Naive B cell (primary cell): ENCODE measurements at regions not wholly inside any gene's neighbourhood (a gene's known extent, or its start where the extent isn't known, plus 50 kb on each side); places are given as distances from the start of the nearest gene placed in this dataset.

Source experiments
- ATAC-seq, 2 donors: fragments of 150-1000 bp; cut with Tn5 transposase; 2 replicates each; pipeline ENCODE4 v1.10.0; 2021; ENCODE audit warnings: low read depth in 2 of 2, mild to moderate bottlenecking in 2 of 2, moderate library complexity in 2 of 2
- DNase-seq: peaks from one replicate; pipeline ENCODE4 v3.0.0; 2022
- H3K27ac Mint-ChIP-seq, 6 donors: one replicate each; pipeline ENCODE4 v1.8.0; 2020 to 2022; ENCODE audit warnings: mild to moderate bottlenecking in 6 of 6, mixed read lengths in 6 of 6, moderate library complexity in 5 of 6, inconsistent platforms in 2 of 6
- H3K27me3 Mint-ChIP-seq, 3 donors: one replicate each; pipeline ENCODE4 v1.8.0; 2021 to 2022; ENCODE audit warnings: mixed read lengths in 3 of 3, mild to moderate bottlenecking in 1 of 3
- H3K36me3 Mint-ChIP-seq, 2 donors: one replicate each; pipeline ENCODE4 v1.8.0; 2020 to 2022; ENCODE audit warnings: mixed read lengths in 2 of 2, inconsistent platforms in 1 of 2, mild to moderate bottlenecking in 1 of 2
- H3K4me1 Mint-ChIP-seq, 3 donors: one replicate each; pipeline ENCODE4 v1.8.0; 2020 to 2022; ENCODE audit warnings: mixed read lengths in 3 of 3, inconsistent platforms in 1 of 3, mild to moderate bottlenecking in 1 of 3, moderate library complexity in 1 of 3
- H3K4me3 Mint-ChIP-seq, 8 donors: one replicate each; pipeline ENCODE4 v1.8.0; 2020 to 2022; ENCODE audit warnings: mild to moderate bottlenecking in 8 of 8, mixed read lengths in 8 of 8, moderate library complexity in 8 of 8, inconsistent platforms in 2 of 8
- H3K9me3 Mint-ChIP-seq, 7 donors: one replicate each; pipeline ENCODE4 v1.8.0; 2020 to 2022; ENCODE audit warnings: mixed read lengths in 7 of 7, mild to moderate bottlenecking in 5 of 7, inconsistent platforms in 2 of 7, moderate library complexity in 1 of 7

GRCh38 chr21:15414057-15414456 lies 315.7 kb upstream of the USP25 start:
- ATAC-seq (no peak), DNase-seq (no peak)
- Mint-ChIP-seq H3K4me3 (no peak overlapping the region), H3K36me3 (peaks cover 7 to 11% of the 10 kb centered on the region in 2 donors), H3K27ac (peak overlapping the region in 1 of 6 donors; percentile 2), H3K9me3 (peaks cover 2 to 17% (median 5%) of the 10 kb centered on the region in 7 donors), H3K27me3 (no peaks in the 10 kb centered on the region), H3K4me1 (no peaks in the 10 kb centered on the region)

- no peak overlapping the region for H3K27ac Mint-ChIP-seq
- no peak overlapping the region for H3K4me3 Mint-ChIP-seq
- H3K9me3 Mint-ChIP-seq, result peaks cover 0 to 17% (median 5%) of the 10 kb centered on the region in 7 donors
Measured at GRCh38 chr21:15415541-15416261, 314.1 kb upstream of the USP25 start.

GRCh38 chr21:15421441-15421881 lies 308.3 kb upstream of the USP25 start:
- Mint-ChIP-seq H3K4me1 (no peaks in the 10 kb centered on the region), H3K27ac (peak overlapping the region in 1 of 6 donors; percentile 3), H3K9me3 (no peaks in the 10 kb centered on the region), H3K27me3 (peaks cover 0 to 7% (median 0%) of the 10 kb centered on the region in 3 donors), H3K36me3 (no peaks in the 10 kb centered on the region), H3K4me3 (no peak overlapping the region)
- no peak for ATAC-seq
- DNase-seq, result no peak

More at GRCh38 chr21:15415541-15416261, 314.1 kb upstream of the USP25 start:
- DNase-seq (no peak), ATAC-seq (no peak)
- H3K36me3 Mint-ChIP-seq, result peaks cover 7 to 11% of the 10 kb centered on the region in 2 donors
- H3K4me1 Mint-ChIP-seq, result no peaks in the 10 kb centered on the region
- H3K27me3 Mint-ChIP-seq, result peaks cover 0 to 5% (median 0%) of the 10 kb centered on the region in 3 donors

- ATAC-seq (no peak), DNase-seq (no peak)
- no peaks in the 10 kb centered on the region for H3K36me3 Mint-ChIP-seq
- peaks cover 0 to 7% (median 0%) of the 10 kb centered on the region in 3 donors for H3K27me3 Mint-ChIP-seq
- H3K4me3 Mint-ChIP-seq, result no peak overlapping the region
- H3K4me1 Mint-ChIP-seq, result no peaks in the 10 kb centered on the region
- no peaks in the 10 kb centered on the region for H3K9me3 Mint-ChIP-seq
- H3K27ac Mint-ChIP-seq, result no peak overlapping the region
Measured at GRCh38 chr21:15421947-15422346, 307.8 kb upstream of the USP25 start.

- H3K36me3 Mint-ChIP-seq, result no peaks in the 10 kb centered on the region
- DNase-seq, result no peak
Measured at GRCh38 chr21:15422783-15423182, 307.0 kb upstream of the USP25 start.

GRCh38 chr21:15423676-15424445 lies 305.9 kb upstream of the USP25 start:
- H3K9me3 Mint-ChIP-seq, result no peaks in the 10 kb centered on the region
- no peak for DNase-seq
- no peaks in the 10 kb centered on the region for H3K36me3 Mint-ChIP-seq
- H3K27me3 Mint-ChIP-seq, result peaks cover 0 to 7% (median 0%) of the 10 kb centered on the region in 3 donors
- no peaks in the 10 kb centered on the region for H3K4me1 Mint-ChIP-seq
- ATAC-seq, result no peak
- H3K4me3 Mint-ChIP-seq, result no peak overlapping the region
- no peak overlapping the region for H3K27ac Mint-ChIP-seq

More at GRCh38 chr21:15422783-15423182, 307.0 kb upstream of the USP25 start:
- Mint-ChIP-seq H3K4me3 (no peak overlapping the region), H3K9me3 (no peaks in the 10 kb centered on the region), H3K4me1 (no peaks in the 10 kb centered on the region), H3K27ac (peak overlapping the region in 1 of 6 donors; percentile 2), H3K27me3 (peaks cover 0 to 7% (median 0%) of the 10 kb centered on the region in 3 donors)
- ATAC-seq, result no peak

- Mint-ChIP-seq H3K27me3 (peaks cover 0 to 7% (median 0%) of the 10 kb centered on the region in 3 donors), H3K4me1 (no peaks in the 10 kb centered on the region), H3K4me3 (no peak overlapping the region), H3K27ac (no peak overlapping the region), H3K9me3 (no peaks in the 10 kb centered on the region), H3K36me3 (no peaks in the 10 kb centered on the region)
- ATAC-seq, result no peak
- DNase-seq, result no peak
Measured at GRCh38 chr21:15425049-15425448, 304.7 kb upstream of the USP25 start.

- ATAC-seq (no peak), DNase-seq (no peak)
- Mint-ChIP-seq H3K9me3 (peaks cover 0 to 10% (median 5%) of the 10 kb centered on the region in 7 donors), H3K4me3 (no peak overlapping the region), H3K27me3 (peaks cover 0 to 4% (median 0%) of the 10 kb centered on the region in 3 donors), H3K36me3 (peaks cover 0 to 8% of the 10 kb centered on the region in 2 donors), H3K27ac (no peak overlapping the region), H3K4me1 (no peaks in the 10 kb centered on the region)
Measured at GRCh38 chr21:15430023-15430422, 299.8 kb upstream of the USP25 start.

GRCh38 chr21:15430577-15430976 lies 299.2 kb upstream of the USP25 start:
- ATAC-seq (no peak), DNase-seq (no peak)
- no peak overlapping the region for H3K27ac Mint-ChIP-seq
- H3K27me3 Mint-ChIP-seq, result peaks cover 0 to 4% (median 0%) of the 10 kb centered on the region in 3 donors
- peaks cover 0 to 10% (median 5%) of the 10 kb centered on the region in 7 donors for H3K9me3 Mint-ChIP-seq
- H3K4me1 Mint-ChIP-seq, result no peaks in the 10 kb centered on the region
- H3K36me3 Mint-ChIP-seq, result peaks cover 0 to 8% of the 10 kb centered on the region in 2 donors
- H3K4me3 Mint-ChIP-seq, result no peak overlapping the region

- peaks cover 0 to 4% (median 0%) of the 10 kb centered on the region in 3 donors for H3K27me3 Mint-ChIP-seq
- ATAC-seq (no peak), DNase-seq (no peak)
- H3K27ac Mint-ChIP-seq, result no peak overlapping the region
- H3K4me1 Mint-ChIP-seq, result no peaks in the 10 kb centered on the region
- H3K9me3 Mint-ChIP-seq, result peaks cover 0 to 10% (median 5%) of the 10 kb centered on the region in 7 donors
- H3K4me3 Mint-ChIP-seq, result no peak overlapping the region
- H3K36me3 Mint-ChIP-seq, result peaks cover 0 to 8% of the 10 kb centered on the region in 2 donors
Measured at GRCh38 chr21:15431053-15431452, 298.7 kb upstream of the USP25 start.

GRCh38 chr21:15433091-15433490 lies 296.7 kb upstream of the USP25 start:
- H3K27me3 Mint-ChIP-seq, result peaks cover 0 to 4% (median 0%) of the 10 kb centered on the region in 3 donors
- peaks cover 0 to 10% (median 5%) of the 10 kb centered on the region in 7 donors for H3K9me3 Mint-ChIP-seq
- H3K4me1 Mint-ChIP-seq, result no peaks in the 10 kb centered on the region
- ATAC-seq (no peak), DNase-seq (no peak)
- no peak overlapping the region for H3K27ac Mint-ChIP-seq
- H3K36me3 Mint-ChIP-seq, result peaks cover 0 to 8% of the 10 kb centered on the region in 2 donors
- H3K4me3 Mint-ChIP-seq, result no peak overlapping the region

- peaks cover 0 to 8% of the 10 kb centered on the region in 2 donors for H3K36me3 Mint-ChIP-seq
- ATAC-seq (no peak), DNase-seq (no peak)
- H3K4me3 Mint-ChIP-seq, result no peak overlapping the region
- no peaks in the 10 kb centered on the region for H3K4me1 Mint-ChIP-seq
- peaks cover 0 to 4% (median 4%) of the 10 kb centered on the region in 3 donors for H3K27me3 Mint-ChIP-seq
- H3K9me3 Mint-ChIP-seq, result peaks cover 0 to 10% (median 5%) of the 10 kb centered on the region in 7 donors
- no peak overlapping the region for H3K27ac Mint-ChIP-seq
Measured at GRCh38 chr21:15434163-15434905, 295.4 kb upstream of the USP25 start.

GRCh38 chr21:15436031-15436430 lies 293.8 kb upstream of the USP25 start:
- Mint-ChIP-seq H3K27ac (no peak overlapping the region), H3K4me3 (no peak overlapping the region), H3K36me3 (peaks cover 0 to 8% of the 10 kb centered on the region in 2 donors), H3K27me3 (peaks cover 0 to 4% (median 4%) of the 10 kb centered on the region in 3 donors), H3K4me1 (no peaks in the 10 kb centered on the region), H3K9me3 (peaks cover 0 to 10% (median 5%) of the 10 kb centered on the region in 7 donors)
- ATAC-seq, result no peak
- no peak for DNase-seq
